Activated effector memory CD4-positive, alpha-beta T cell treated with Interleukin-2 at 50 U/mL for 16 hours (primary cell): ENCODE measurements at regions not wholly inside any gene's neighbourhood (a gene's known extent, or its start where the extent isn't known, plus 50 kb on each side); places are given as distances from the start of the nearest gene placed in this dataset.
A peak's percentile ranks its signal among the peaks of the same experiment; 100 is the strongest.

Experiments used
- DNase-seq: peaks from one replicate; pipeline ENCODE4 v3.0.0-alpha.2; 2020

DNA sequence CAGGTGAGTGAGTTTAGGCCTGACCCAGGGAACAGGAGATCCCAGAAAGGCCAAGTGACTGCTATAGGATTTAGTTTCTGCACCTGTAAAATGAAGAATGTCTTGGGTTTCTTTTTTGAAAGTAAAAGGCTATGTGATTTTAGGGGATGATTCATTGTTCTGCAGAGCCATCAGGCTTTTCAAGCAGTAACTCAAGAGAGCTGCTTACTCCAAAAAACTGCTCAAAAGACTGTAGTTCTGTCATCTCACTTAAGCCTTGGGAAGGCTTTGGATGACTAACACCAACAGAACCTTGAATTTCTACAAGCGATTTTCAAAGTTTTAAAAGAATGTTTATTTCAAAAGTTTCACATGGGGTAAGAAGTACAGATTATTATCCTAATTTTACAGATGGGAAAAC is 165.1 kb downstream of the HAUS1 start:
- DNase-seq, result no peak

DNA sequence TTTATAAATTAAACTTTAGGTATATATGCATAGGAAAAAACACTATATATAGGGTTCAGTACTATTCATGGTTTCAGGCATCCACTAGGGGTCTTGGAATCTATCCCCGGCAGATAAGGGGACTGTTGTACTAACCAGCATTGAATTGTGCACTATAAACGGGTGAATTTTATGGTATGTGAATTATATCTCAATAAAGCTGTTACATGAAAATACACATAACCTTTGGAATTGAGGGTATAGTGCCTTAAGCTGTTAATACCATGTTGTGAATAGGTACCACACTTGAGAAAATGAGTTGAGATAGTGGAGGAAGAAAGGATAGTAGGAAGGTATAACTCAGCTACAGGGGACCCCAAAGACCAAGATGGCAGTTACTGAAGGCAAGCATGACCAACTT is 167.3 kb downstream of the HAUS1 start:
- DNase-seq, result no peak

DNA sequence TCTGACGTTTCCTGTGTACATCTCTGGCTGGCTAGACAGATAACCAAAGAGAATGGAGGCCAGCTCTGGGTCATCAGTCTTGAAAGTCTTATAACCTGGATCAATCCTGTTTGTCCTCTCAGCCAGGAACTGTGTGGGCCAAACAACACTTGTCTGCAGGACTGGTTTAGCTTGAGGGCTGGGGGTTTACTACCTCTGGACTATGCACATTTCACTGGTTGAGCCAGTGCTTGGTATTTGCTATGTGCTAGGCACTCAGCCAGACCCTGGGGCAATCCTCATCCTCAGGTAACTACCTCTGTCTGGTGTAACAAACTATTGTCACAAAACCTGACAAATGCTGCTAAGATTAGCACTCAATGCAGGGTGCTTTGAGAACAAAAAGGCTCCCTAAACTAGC is 169.7 kb downstream of the HAUS1 start:
- no peak for DNase-seq

DNA sequence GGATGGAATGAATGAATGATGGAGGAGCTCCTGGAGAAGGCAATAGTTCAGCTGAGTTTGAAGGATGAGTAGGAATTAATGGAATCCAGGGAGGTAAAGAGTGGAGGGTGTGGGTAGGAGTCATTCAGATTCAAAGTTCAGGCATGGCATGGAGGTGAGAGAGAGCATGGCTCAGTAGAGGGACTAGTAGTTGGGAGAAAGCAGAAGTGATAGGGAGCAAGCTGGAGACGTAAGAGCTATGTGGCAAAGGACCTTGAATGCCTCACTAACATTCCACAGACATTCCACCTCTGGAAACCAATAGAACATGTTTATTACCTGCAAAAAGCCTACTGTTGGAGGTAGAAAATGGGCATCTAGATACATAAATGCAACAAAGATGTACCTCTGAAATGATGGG is 170.1 kb downstream of the HAUS1 start:
- no peak for DNase-seq

DNA sequence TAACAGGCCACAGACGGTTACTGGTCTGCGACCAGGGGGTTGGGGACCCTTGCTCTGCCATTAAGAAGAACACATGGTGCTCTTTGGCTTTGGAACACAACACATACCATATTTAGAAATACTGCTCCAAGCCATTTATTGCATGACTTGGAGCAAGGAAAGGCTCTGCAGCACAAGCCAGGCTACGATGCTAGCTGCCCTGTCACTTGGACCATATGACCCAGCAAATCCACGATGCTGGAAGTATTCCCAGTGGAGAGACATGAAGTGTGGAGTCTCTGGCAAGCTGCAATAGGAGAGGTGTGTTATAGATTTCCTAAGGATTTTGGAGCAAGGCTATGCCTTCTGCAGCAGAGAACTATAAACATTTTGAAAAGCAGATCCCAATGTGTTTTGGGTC is 171.2 kb downstream of the HAUS1 start:
- no peak for DNase-seq

DNA sequence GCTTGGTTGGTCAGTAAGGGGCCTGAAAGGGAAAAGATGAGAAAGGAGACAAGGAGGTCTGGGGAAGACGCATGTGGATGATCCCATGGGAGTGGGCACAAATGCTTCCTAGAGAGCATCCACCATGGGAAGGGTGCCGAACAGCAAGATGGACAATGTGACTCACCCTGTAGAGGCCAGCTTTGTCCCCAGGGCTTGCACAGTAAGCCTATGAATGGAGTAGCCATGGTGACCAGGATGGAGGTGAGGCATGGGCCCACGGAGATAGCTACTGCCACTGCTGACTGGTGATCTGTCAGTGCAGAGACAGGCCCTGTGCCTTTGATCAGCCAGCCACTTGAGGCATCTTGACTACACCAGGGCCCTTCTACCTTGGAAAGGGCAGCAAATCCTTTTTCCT is 172.6 kb downstream of the HAUS1 start:
- no peak for DNase-seq

DNA sequence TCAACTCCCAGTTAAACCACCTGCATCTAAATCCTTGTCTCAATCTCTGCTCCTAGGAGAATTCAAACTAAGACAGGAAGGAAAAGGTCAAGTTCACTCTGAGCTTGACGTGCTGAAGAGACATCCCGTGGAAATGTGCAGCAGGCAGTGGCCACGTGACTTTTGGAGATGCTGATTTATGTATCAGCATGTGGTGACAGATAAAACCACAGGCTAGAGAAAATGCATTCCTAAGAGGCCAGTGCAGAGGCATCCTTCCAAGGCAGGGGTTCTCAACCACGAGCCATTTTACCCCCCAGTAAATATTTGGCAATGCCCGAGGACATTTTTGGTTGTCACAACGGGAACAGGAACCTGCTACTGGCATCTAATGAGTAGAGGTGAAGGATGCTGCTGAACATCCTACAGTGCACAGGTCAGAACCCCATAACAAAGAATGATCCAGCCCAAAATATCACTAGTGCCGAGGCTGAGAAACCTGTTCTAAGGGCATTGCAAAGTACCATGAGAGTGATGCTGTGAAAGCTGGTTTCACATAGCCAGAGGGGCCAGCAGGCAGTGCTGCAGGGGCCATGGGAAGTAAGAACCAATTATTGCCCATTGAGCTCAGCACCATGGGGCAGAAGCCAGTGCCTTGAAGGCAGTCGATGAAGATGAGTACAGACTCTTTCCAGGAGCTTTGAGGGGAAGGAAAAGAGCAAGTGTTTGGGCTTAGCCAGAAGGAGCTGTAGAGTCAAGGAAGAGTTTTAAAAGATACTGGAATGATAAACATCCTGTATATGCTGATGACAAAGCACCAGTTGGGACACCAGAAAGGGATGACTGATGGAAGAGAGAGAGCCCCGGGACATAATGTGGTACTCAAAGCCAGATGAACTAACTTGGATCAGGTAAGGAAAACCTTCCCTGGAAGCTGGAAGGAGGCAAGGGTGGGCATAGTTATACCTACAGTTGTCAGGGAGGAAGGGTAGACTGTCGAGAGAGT is 174.6 kb downstream of the HAUS1 start:
- no peak for DNase-seq

DNA sequence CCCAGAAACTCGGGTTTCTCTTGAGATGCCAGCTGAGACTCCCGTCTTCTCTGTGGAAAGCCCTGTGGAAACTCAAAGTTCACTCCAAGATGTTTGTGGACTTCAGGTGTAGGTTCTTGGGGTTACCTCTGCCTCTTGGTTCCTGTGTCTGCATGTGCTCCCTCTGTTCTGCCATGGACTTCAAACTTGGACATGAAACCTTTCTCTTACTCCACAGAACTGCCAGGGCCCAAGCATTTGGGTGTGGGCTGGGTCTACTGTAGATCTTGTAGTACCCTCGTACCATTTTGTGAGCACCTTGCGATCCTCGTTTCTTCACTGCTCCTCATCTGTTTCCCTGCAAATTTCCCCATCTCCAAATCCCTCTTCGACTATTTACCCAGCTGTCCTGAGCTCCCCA is 175.5 kb downstream of the HAUS1 start:
- no peak for DNase-seq

DNA sequence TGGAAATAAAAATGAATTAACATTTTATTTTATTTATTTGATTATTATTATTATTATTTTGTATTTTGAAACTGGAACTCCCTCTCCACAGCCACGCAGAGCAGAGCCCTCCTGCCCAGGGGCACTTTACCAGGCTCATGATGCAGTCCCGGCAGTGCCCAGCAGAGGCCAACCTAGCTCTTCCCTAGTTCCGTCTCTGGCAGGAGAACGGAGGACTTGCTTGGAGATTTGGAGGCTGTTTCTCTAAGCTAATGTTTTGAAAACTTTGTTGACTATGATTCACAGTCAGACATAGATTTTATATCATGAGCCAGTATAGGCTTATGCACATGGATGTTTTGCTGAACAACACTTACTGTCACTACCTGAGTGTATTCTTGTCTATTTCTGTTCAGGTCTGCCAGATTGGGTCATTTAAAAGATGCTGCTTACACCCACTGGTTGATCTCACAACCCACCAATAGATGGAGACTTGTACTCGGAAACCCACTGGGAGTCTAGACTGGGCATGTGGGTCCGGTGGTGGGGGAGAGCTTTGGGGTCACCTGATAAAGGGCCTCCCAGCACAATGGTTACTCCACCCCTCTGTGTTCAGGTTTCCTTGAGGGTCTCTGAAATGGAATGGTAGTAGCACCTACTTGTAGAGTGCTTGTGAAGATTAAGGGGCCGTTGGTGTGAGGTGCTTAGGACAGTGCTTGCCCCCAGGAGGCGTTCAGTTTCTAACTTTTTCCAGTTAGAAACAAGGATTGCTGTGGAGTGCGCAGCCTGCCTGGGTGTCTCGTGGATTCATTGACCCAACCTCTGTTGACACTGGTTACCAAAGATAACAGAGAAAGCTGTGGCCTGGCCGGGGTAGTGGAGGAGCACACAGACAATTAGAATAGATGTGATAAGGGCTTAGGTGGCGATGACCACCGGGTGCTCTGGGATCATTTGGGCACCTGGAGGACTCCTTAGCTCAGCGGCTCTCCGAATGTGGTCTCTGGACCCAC is 177.3 kb downstream of the HAUS1 start:
- DNase-seq, result peak; percentile 8

DNA sequence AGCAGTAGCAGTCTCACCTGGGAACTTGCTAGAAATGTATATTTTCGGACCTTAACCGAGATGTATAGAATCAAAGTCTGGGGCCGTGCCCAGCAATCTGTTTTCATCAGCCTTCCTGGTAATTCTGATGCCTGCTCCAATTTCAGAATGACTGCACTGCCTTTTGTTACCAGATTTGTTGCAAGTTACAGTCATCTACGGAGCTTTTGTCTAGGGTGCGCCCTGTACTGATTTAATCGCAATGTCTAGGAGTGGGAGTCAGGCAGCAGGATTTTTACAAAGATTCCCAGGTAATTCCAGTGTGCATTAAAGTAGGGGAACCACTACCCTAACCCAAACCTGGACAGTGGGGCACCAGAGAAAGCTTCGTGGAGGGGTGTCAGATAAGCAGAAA is 178.0 kb downstream of the HAUS1 start:
- DNase-seq, result no peak

DNA sequence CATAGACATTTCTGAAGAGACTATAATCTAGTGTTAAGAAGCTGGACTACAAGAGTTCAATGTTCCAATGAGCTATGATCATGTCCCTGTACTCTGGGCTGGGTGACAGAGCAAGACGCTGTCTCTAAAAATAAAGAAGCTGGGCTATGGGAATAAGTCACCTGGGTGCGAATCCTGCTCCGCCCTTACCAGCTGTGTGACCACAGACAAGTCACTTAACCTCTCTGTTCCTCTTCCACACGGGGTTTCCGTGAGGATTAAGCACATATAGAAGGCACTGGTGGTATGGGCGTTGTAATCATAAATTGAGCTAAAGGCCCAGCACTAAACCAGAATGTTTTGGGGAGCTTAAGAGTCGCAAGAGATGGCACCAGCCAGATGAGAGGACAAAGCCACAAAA is 178.5 kb downstream of the HAUS1 start:
- DNase-seq, result no peak

DNA sequence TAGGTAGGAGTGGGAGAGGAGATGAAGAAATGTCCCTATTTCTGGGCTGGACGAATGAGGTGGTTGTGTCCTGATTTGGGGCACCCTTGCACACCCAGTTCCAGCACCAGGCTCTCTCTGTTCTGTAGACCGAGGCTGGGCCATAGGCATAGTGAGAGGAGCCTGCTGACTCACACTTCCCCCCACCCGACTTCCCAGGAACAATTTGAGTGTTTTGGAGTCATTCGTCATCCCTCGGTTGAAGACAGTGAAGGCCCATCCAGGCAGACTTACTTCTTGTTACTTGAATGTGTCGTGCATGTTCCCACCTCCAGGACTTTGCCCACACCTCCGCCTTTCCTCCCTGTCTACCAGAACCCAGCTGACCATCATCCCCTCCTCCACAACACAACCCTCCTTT is 179.1 kb downstream of the HAUS1 start:
- no peak for DNase-seq

DNA sequence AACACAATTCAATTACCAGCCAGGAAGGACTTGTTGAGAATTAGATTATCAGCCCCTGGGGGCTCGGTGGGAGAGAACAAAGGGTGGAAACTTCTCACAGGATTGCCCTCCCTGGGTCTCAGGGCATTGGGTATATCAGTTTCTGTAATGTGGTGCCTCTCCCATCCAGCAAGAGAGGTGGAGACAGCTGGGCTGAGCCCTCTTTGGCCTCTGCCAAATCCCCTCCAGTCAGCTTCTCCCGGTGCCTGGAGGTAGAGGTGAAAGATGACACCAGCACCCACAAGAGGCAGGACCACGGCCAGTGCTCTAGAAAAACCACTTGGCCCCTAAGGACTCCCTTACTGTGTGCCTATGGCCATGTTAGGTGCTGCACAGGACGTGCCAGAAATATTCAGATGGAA is 179.7 kb downstream of the HAUS1 start:
- no peak for DNase-seq

DNA sequence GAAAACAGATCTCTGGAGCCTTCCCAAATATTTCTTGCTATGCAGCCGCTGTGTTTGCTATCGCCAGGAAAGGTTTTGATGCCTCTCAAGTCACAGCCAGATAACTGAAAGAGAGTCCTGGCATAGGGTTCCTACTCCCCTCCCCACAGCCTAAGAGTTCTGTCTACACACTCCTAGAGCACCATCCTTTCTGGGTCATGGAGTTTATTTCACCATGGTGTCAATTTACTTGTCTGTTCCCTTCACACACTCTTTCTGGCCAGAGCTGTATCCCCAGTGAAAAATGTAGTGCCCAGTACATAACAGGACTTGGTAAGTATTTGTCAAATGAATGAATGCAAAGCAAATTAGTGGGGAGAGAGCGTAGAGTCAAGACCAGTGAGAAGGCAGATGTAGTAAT is 185.3 kb downstream of the HAUS1 start:
- DNase-seq, result no peak

DNA sequence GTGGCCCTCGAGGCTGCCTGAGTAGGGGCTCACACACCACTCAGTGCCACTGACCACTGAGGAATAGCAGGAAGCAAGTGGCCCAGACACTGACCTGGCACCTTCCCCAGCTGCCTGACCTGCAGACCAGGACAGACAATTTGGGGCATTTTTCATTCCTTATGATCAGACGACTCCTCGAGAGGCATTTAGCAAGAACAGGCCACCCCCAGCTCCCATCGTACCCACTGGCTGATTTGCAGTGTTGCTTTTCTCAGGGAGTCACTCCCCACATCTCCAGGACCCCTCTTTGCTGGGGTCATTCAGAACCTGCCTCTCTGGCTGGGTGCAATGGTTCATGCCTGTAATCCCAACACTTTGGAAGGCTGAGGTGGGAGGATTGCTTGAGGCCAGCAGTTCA is 185.7 kb downstream of the HAUS1 start:
- DNase-seq, result no peak

DNA sequence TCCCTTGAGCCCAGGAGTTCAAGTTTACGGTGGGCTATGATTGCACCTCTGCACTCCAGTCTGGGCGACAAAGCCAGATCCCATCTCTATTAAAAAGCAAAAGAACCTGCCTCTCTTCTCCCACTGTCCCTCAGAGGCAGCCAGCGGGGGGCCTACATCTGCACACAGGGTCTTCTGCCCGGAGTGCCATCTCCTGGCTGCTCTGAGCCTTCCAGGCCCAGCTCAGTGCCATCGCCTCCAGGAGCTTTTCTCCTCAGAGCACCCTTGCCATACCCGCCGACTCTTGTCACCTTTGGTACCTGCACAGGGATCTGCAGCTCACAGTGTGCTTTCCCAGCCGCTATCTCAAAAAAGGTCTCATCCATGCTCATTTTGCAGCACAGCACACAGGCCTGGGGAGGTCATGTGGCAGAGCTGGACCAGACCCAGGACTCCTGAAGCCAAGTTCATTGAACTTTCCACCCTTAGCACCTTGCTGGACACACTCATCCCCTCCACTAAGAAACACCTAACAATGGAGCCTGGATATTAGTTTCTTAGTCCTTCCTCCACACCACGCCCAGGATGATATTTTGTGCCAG is 186.3 kb downstream of the HAUS1 start:
- no peak for DNase-seq

DNA sequence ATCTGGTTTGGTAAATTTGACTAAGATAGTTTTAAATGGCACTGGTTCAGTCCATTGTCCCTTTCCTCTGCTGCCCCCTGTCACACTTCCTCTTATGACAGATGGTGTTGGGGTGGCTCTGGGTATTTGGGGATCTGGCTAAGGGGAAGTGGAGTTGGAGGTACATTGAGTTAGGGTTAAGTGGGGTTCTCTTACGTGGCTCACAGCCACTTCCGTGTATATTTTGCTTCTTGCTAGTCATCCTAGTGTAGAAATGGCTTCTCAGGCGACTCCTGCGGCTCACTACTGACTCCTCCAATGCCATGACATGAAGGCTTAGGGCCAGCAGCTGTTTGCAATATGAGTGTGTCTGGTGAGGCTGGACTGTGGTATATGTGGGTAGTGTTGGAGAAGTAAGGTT is 187.0 kb downstream of the HAUS1 start:
- no peak for DNase-seq

DNA sequence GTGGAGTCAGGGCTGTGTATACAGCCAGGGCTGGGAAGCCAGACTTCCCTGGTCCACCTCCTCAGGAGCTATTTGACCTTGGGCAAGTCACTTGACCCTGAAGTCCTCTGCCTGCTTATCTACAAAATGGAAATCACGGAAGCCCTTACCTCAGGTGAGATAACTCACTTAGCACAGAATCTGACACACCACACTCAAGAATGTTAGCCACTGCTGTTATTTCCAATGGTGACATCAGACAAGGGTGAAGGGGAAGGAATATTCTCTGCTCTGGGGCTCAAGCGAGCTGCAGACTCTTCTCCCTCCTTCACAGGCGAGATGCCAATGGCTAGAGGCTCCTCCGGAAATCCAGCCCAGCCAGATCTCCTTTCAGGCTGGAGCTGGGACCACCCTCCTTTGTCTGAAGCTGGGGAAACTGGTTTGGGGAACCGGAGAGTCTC is 189.6 kb downstream of the HAUS1 start:
- DNase-seq, result no peak

DNA sequence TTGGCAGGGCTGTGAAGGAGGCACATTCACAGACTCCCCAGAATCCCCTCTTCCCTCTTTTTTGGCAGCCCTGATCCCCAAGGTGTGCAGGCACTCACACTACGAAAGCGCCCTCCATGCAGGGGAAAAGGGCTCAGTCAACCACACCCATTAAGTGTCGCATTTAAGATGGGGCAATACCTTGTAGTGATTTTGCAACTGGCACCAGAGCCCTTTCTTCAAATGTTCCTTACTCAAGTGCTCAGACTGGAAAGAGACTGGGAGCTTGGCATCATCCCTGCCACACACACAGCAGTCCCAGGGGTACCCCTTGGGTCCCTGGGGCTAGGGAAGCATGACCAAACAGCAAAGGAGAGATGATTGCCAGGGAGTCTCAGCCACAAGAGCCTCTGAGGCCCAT is 190.1 kb downstream of the HAUS1 start:
- no peak for DNase-seq

DNA sequence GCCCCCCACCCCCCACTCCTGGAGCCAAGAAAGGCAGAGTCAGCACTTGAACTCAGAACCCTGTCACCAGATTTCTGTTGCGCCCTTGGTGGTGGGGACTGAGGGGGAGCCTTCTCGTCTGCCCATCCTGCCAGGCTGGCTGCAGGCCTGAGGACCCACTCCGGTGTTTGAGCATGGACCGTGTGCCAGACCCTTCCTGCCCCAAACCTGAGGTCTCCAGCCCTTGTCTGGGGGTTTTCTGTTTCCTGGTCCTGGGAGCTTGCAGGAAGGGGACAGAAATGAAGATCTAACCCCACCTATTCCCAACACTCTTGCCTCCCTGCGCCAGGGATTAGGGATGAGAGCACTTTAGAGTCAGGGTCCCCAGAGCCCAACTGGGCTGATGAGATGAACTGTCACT is 190.6 kb downstream of the HAUS1 start:
- DNase-seq, result no peak

DNA sequence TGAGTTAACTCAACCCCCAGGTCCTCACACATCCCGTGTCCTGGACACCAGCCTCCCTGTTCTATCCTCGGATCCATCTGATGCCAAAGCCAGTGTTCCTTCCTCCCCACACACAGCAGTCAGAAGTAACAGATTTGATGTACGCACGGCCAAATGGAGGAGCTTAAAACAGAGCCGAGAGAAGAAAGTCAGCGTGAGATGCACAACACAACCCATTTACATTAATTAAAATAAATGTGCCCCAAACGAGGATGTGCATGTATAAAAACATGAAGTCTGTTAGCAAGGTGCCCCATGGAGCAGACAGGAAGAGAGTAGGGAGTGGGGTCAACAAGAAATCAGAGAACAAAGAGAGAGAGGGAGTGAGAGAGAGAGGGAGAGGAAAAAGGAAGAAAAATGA is 191.2 kb downstream of the HAUS1 start:
- no peak for DNase-seq

DNA sequence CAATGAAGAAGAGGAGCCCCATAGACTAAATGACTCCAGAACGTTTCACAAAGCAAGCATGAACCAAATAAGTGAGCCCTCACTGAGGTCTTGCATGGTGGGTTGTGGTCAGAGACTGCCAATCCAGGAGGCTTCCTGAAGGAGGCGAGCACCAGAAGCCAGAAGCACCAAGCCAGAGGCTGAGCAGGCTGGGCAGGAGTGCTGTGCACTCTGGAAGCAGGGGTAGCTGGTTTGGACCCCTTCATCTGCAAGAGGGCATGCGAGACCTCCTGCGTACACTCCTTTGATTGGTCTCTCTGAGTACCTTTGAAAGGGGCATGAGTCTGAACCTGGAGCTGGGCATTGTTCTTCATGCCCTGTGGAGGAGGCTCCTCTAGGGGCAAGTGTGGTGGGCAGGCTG is 192.5 kb downstream of the HAUS1 start:
- DNase-seq, result no peak

DNA sequence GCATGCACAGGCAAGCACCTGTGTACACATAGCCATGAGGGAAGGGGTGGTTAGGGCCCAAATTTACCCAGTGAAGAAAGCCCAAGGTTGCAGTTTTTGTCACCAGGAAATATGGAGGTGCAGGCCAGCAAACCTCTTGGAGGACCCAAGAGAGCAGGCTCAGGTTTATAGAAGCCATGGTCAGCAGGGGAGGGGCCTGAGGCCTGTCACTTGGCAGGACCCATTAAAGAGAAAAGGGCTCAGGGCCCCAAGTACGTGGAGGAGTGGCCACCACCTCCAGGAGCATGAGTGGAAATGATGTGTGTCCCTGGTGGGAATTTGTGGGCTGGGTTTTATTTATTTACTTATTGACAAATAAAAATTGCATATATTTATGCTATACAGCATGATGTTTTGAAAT is 192.9 kb downstream of the HAUS1 start:
- DNase-seq, result no peak
